Loucy (cell line): ENCODE measurements at regions not wholly inside any gene's neighbourhood (a gene's known extent, or its start where the extent isn't known, plus 50 kb on each side); places are given as distances from the start of the nearest gene placed in this dataset.

ENCODE experiments used
- H2AFZ ChIP-seq: fragments of 200-600 bp; sonication (generic); 2 replicates; pipeline ENCODE4 v1.6.0; 2016; ENCODE audit warnings: antibody characterized with exemption, mild to moderate bottlenecking, low read length, moderate library complexity
- H3F3A ChIP-seq: fragments of 200-600 bp; 2 replicates; pipeline ENCODE4 v1.6.0; 2016; ENCODE audit warnings: antibody characterized with exemption, low read depth, mild to moderate bottlenecking
- H3K27me3 ChIP-seq: fragments of 200-600 bp; sonication (generic); 2 replicates; pipeline ENCODE4 v1.6.1; 2014; ENCODE audit warnings: low read length, mild to moderate bottlenecking; ENCODE audit not compliant: insufficient read depth, poor library complexity, severe bottlenecking
- H3K36me3 ChIP-seq: fragments of 200-600 bp; sonication (generic); 2 replicates; pipeline ENCODE4 v1.6.1; 2016; ENCODE audit warnings: low read length; ENCODE audit not compliant: insufficient read depth
- H3K4me1 ChIP-seq: fragments of 200-600 bp; sonication (generic); 2 replicates; pipeline ENCODE4 v1.5.1; 2014; ENCODE audit warnings: low read length, mild to moderate bottlenecking; ENCODE audit not compliant: insufficient read depth, poor library complexity, severe bottlenecking
- H3K4me2 ChIP-seq: fragments of 200-600 bp; sonication (generic); 2 replicates; pipeline ENCODE4 v1.6.0; 2014; ENCODE audit warnings: antibody characterized with exemption, low read length, low read depth, mild to moderate bottlenecking; ENCODE audit not compliant: poor library complexity, severe bottlenecking
- H3K4me3 ChIP-seq: fragments of 200-600 bp; sonication (generic); 2 replicates; pipeline ENCODE4 v1.5.1; 2014; ENCODE audit warnings: low read length, mild to moderate bottlenecking, mixed read lengths; ENCODE audit not compliant: poor library complexity, severe bottlenecking
- H3K79me2 ChIP-seq: fragments of 200-600 bp; sonication (generic); 2 replicates; pipeline ENCODE4 v1.6.1; 2014; ENCODE audit warnings: low read length; ENCODE audit not compliant: insufficient read depth
- H3K9ac ChIP-seq: fragments of 200-600 bp; sonication (generic); 2 replicates; pipeline ENCODE4 v1.6.0; 2014; ENCODE audit warnings: mild to moderate bottlenecking, low read depth, low read length, moderate library complexity; ENCODE audit not compliant: poor library complexity, severe bottlenecking
- H3K9me2 ChIP-seq: fragments of 200-600 bp; sonication (generic); replicated peaks from 2 replicates; pipeline ENCODE4 v1.6.1; 2016; ENCODE audit warnings: low read depth, low read length, mixed read lengths
- H3K9me3 ChIP-seq: fragments of 200-600 bp; sonication (generic); 2 replicates; pipeline ENCODE4 v1.6.1; 2014; ENCODE audit warnings: mild to moderate bottlenecking, antibody characterized with exemption, low read length, low read depth; ENCODE audit not compliant: insufficient read depth
- H4K20me1 ChIP-seq: fragments of 200-600 bp; sonication (generic); 2 replicates; pipeline ENCODE4 v1.6.0; 2014; ENCODE audit warnings: antibody characterized with exemption, low read length, mild to moderate bottlenecking; ENCODE audit not compliant: insufficient read depth, poor library complexity, severe bottlenecking
- EZH2phosphoT487 ChIP-seq: fragments of 200-600 bp; IDR thresholded peaks from 2 replicates; pipeline ENCODE4 v1.6.1; 2018; ENCODE audit warnings: antibody characterized with exemption, mild to moderate bottlenecking, moderate library complexity, borderline replicate concordance
- TF ChIP-seq, protein P1 (sequence below): fragments of 200-600 bp; sonication (generic); conservative IDR thresholded peaks from 2 replicates; pipeline ENCODE4 v1.5.1; 2014; ENCODE audit warnings: mild to moderate bottlenecking, antibody characterized with exemption, low read length

DNA sequence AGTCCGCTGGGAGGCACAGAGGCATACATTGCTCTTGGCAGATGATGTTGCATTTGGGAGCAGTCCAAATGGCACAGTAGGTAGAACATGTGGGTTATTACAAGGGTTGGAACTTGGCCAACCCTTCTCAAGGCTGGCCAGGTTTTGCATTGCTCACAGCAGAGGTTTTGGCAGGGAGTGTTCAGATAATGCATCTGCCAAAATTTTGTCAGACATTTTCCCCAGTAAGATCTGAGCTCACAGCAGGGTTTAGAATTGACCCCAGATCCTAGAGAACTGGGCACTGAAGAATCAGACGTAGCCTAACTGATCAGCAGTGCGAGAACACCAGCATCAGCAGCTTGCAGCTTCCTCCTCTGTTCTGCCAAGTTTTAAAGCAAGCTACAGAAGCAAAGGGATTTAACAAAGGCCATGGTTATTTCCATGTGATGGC is 468.8 kb upstream of the KIF2B start:
- H3K4me1 ChIP-seq = no peaks in the 10 kb centered on the region
- H3K4me3 ChIP-seq = no peak overlapping the region
- H3F3A ChIP-seq = no peaks in the 10 kb centered on the region
- no peaks in the 10 kb centered on the region for H3K9me2 ChIP-seq
- no peaks in the 10 kb centered on the region for H3K79me2 ChIP-seq
- H3K36me3 ChIP-seq = no peaks in the 10 kb centered on the region
- H2AFZ ChIP-seq = no peak overlapping the region
- no peak overlapping the region for H3K9ac ChIP-seq
- no peak for TF ChIP-seq EZH2phosphoT487
- TF ChIP-seq, protein P1, sequence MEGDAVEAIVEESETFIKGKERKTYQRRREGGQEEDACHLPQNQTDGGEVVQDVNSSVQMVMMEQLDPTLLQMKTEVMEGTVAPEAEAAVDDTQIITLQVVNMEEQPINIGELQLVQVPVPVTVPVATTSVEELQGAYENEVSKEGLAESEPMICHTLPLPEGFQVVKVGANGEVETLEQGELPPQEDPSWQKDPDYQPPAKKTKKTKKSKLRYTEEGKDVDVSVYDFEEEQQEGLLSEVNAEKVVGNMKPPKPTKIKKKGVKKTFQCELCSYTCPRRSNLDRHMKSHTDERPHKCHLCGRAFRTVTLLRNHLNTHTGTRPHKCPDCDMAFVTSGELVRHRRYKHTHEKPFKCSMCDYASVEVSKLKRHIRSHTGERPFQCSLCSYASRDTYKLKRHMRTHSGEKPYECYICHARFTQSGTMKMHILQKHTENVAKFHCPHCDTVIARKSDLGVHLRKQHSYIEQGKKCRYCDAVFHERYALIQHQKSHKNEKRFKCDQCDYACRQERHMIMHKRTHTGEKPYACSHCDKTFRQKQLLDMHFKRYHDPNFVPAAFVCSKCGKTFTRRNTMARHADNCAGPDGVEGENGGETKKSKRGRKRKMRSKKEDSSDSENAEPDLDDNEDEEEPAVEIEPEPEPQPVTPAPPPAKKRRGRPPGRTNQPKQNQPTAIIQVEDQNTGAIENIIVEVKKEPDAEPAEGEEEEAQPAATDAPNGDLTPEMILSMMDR = no peak
- no peak overlapping the region for H3K4me2 ChIP-seq
- H3K27me3 ChIP-seq = no peaks in the 10 kb centered on the region
- no peaks in the 10 kb centered on the region for H3K9me3 ChIP-seq
- no peaks in the 10 kb centered on the region for H4K20me1 ChIP-seq

DNA sequence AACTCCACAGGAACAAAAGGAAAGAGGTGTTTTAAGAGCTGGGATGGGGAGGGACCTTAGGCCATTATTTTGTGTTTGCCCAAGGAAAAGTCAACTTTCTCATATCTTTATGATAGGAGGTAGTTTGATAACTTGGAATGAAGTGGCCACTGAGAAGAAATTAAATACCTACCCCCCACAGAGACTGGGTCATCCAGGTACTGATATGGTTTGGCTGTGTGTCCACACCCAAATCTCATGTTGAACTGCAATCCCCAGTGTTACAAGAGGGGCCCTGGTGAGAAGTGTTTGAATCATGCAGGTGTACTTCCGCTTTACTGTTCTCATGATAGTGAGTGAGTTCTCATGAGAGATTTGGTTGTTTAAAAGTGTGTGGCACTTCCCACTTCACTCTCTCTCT is 477.9 kb upstream of the KIF2B start:
- no peaks in the 10 kb centered on the region for H3K79me2 ChIP-seq
- H3K9ac ChIP-seq = no peak overlapping the region
- no peaks in the 10 kb centered on the region for H3K36me3 ChIP-seq
- no peak overlapping the region for H3K4me3 ChIP-seq
- TF ChIP-seq, protein P1 = no peak
- TF ChIP-seq EZH2phosphoT487 = no peak
- no peaks in the 10 kb centered on the region for H3K9me3 ChIP-seq
- no peaks in the 10 kb centered on the region for H3K9me2 ChIP-seq
- no peaks in the 10 kb centered on the region for H3K4me1 ChIP-seq
- no peaks in the 10 kb centered on the region for H3F3A ChIP-seq
- H3K4me2 ChIP-seq = no peak overlapping the region
- no peaks in the 10 kb centered on the region for H4K20me1 ChIP-seq
- no peak overlapping the region for H2AFZ ChIP-seq
- no peaks in the 10 kb centered on the region for H3K27me3 ChIP-seq

GRCh38 chr17:53336281-53336680 is 486.4 kb upstream of the KIF2B start:
- H3K36me3 ChIP-seq = no peaks in the 10 kb centered on the region
- H2AFZ ChIP-seq = no peak overlapping the region
- no peak overlapping the region for H3K4me2 ChIP-seq
- no peaks in the 10 kb centered on the region for H3K9me2 ChIP-seq
- TF ChIP-seq, protein P1 = no peak
- TF ChIP-seq EZH2phosphoT487 = no peak
- H3K4me3 ChIP-seq = no peak overlapping the region
- no peaks in the 10 kb centered on the region for H3F3A ChIP-seq
- H3K27me3 ChIP-seq = no peaks in the 10 kb centered on the region
- H3K4me1 ChIP-seq = no peaks in the 10 kb centered on the region
- H3K9me3 ChIP-seq = 0 out of 2 replicates have a peak, but pooled peaks cover 6% of the 10 kb centered on the region
- H4K20me1 ChIP-seq = no peaks in the 10 kb centered on the region
- no peak overlapping the region for H3K9ac ChIP-seq
- H3K79me2 ChIP-seq = no peaks in the 10 kb centered on the region
